ENCODE measurements at regions not wholly inside any gene's neighbourhood (a gene's known extent, or its start where the extent isn't known, plus 50 kb on each side); places are given as distances from the start of the nearest gene placed in this dataset.
"Not testable (repeated sequence)": the region's sequence is repeated elsewhere in the genome, so short reads cannot be mapped to it uniquely, and the experiment has no call there.

GRCh38 chr1:104028416-104029035 is 278.8 kb downstream of the AMY1C start:
- ATAC-seq (no peak), FAIRE-seq (no peak), DNase-seq (no peak)
- WGBS, 2 donors: 63 to 71% methylated on average over 3 of the region's 3 CpGs
- no peaks in the 10 kb centered on the region for H3K27me3 ChIP-seq
- no peak overlapping the region for H3K4me3 ChIP-seq
- no peaks in the 10 kb centered on the region for H3K9me3 ChIP-seq
- intact Hi-C loops (cut with DNase I): no loop called here
- no peaks in the 10 kb centered on the region for H3K4me1 ChIP-seq
- H3K27ac ChIP-seq: no peak overlapping the region
- no peak for TF ChIP-seq CTCF (IDR thresholded peaks at IDR 0.05)
- H3K36me3 ChIP-seq: no peaks in the 10 kb centered on the region

- 72 to 86% methylated on average over 1 of the region's 1 CpG for WGBS, 2 donors
- no peak for ATAC-seq
- TF ChIP-seq CTCF (IDR thresholded peaks at IDR 0.05): no peak
- no peaks in the 10 kb centered on the region for H3K27me3 ChIP-seq
- no peaks in the 10 kb centered on the region for H3K9me3 ChIP-seq
- intact Hi-C loops (cut with DNase I): no loop called here
- no peak overlapping the region for H3K27ac ChIP-seq
- no peak for DNase-seq
- no peaks in the 10 kb centered on the region for H3K36me3 ChIP-seq
- H3K4me3 ChIP-seq: no peak overlapping the region
- no peak for FAIRE-seq
- H3K4me1 ChIP-seq: no peaks in the 10 kb centered on the region
These were observed 279.8 kb downstream of the AMY1C start for GRCh38 chr1:104029456-104029970.

GRCh38 chr1:104056786-104057185 is 307.1 kb downstream of the AMY1C start:
- no peak overlapping the region for H3K27ac ChIP-seq
- FAIRE-seq (no peak), ATAC-seq (no peak), DNase-seq (no peak)
- no peak for TF ChIP-seq CTCF (IDR thresholded peaks at IDR 0.05)
- H3K9me3 ChIP-seq: no peaks in the 10 kb centered on the region
- H3K36me3 ChIP-seq: no peaks in the 10 kb centered on the region
- WGBS, 2 donors: 54 to 57% methylated on average over 8 of the region's 8 CpGs
- no peaks in the 10 kb centered on the region for H3K27me3 ChIP-seq
- H3K4me1 ChIP-seq: no peaks in the 10 kb centered on the region
- intact Hi-C loops (cut with DNase I): no loop called here
- H3K4me3 ChIP-seq: no peak overlapping the region

GRCh38 chr1:104057219-104057898 is 307.7 kb downstream of the AMY1C start:
- FAIRE-seq; H3K4me3 ChIP-seq; DNase-seq; intact Hi-C loops (cut with DNase I); H3K27ac ChIP-seq; H3K4me1 ChIP-seq; ATAC-seq; H3K27me3 ChIP-seq; H3K9me3 ChIP-seq; H3K36me3 ChIP-seq: not testable (repeated sequence)
- 42 to 44% methylated on average over 6 of the region's 6 CpGs for WGBS, 2 donors

- DNase-seq; H3K36me3 ChIP-seq; H3K9me3 ChIP-seq; H3K27me3 ChIP-seq; intact Hi-C loops (cut with DNase I); H3K4me3 ChIP-seq; FAIRE-seq; ATAC-seq; H3K27ac ChIP-seq; H3K4me1 ChIP-seq: not testable (repeated sequence)
- 77 to 85% methylated on average over 3 of the region's 3 CpGs for WGBS, 2 donors
These were observed 311.9 kb downstream of the AMY1C start for GRCh38 chr1:104061637-104062036.

GRCh38 chr1:104064399-104064798 is 314.7 kb downstream of the AMY1C start:
- Histone ChIP-seq H3K27me3 (no peaks in the 10 kb centered on the region), H3K9me3 (no peaks in the 10 kb centered on the region), H3K4me3 (no peak overlapping the region), H3K27ac (no peak overlapping the region), H3K36me3 (no peaks in the 10 kb centered on the region), H3K4me1 (no peaks in the 10 kb centered on the region)
- DNase-seq (no peak), ATAC-seq (no peak), FAIRE-seq (no peak)
- TF ChIP-seq CTCF (IDR thresholded peaks at IDR 0.05): no peak
- intact Hi-C loops (cut with DNase I): no loop called here

Measured in pancreas (tissue), 10 donors.